UCSD-AML1 (cell line): ENCODE measurements at regions not wholly inside any gene's neighbourhood (a gene's known extent, or its start where the extent isn't known, plus 50 kb on each side); places are given as distances from the start of the nearest gene placed in this dataset.

Source experiments
- DNase-seq: peaks from one replicate; lab custom pipeline; 2025; ENCODE audit not compliant: unreplicated experiment; lab: John Stamatoyannopoulos, UW

DNA sequence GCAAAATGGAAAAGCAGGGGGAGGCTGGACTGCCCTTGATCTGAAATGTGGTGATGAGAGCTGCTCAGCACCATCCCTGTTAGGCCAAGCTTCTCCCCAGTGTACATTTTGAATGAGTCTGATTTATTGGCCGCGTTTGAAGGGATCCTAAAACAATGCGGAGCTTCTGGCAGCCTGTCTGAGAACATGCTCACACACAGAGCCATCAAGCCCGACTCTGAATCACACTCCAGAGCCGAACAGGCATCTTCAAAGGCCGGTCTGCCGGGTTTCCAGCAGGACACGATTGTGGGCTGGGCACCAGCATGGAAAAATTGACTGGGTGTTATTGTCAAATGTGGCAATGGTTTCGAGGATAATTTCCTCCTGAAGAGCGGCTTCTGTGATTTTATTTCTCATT is 235.9 kb downstream of the TFAP2C start:
- no peak for DNase-seq

DNA sequence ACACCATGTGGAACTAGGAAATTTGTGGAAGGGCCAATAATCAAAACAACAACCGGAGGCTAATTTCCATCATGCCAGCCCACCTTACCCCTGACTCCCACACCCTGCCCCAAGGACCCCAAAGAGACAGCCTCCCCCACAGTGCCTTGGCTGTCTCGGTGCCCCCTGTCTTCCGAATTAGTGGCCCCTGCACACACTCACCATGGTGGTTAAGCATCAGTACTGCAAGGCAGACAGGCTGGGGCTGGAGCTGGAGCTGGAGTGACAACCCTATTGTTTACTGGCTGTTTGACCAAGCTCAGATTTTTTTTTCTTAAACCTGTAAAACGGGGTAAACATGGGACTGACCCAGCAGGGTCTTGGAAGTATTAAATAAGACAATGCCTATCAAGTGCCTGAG is 238.0 kb downstream of the TFAP2C start:
- no peak for DNase-seq

DNA sequence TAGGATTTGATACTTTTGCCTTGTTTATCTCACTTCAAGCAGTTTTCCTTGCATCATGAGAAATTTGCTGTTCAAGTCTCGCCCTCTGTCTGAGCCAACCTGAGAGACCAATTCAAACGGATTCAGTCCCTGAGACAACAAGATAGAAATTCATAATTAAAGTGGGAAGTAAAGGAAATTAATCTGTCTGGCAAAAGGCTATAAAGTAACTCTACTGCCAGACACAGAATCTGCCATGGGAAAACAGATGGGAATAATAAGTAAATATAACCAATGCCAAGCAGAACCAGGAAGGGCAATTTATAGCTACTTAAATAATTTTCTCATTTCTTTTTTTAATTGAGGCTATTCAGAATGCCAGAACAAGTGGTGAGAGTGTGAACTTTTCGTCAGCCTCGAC is 239.6 kb downstream of the TFAP2C start:
- no peak for DNase-seq

DNA sequence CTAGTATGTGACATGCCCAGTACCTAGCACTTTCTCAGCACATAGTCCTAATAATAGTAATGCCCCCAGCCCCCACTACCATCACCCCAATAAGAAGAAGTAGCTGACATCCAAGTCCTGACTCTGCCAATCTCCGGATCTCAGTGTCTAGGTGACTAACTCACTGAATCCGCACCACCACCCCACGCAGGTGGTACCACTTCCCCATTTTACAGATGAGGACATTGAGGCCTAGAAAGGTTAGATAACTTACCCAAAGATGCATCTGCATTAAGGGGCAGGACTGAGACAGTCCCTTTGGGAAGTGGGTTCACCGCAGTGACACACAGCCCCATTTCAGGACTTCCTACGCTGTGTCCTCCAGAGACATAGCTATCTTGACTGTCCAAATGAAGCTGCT is 241.2 kb downstream of the TFAP2C start:
- no peak for DNase-seq

DNA sequence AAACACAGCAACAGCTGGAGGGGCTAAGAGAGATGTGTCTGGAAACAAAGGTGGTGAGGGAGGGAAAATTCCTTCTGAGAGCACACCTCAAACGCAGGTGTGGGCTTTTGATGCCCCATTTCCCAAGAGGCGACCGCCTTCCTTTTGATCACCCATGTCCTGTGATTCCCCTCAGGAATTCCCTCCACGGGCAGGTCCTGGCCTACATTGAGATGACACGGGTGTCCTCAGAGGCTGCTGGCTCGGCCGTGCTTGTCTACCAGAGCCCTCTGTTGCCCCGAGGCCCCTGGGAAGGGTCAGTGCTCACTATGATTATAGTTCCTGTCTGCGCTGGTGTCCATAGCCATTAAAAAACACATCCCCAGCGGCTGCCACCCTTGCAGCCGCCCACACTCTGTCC is 242.6 kb downstream of the TFAP2C start:
- DNase-seq: no peak

DNA sequence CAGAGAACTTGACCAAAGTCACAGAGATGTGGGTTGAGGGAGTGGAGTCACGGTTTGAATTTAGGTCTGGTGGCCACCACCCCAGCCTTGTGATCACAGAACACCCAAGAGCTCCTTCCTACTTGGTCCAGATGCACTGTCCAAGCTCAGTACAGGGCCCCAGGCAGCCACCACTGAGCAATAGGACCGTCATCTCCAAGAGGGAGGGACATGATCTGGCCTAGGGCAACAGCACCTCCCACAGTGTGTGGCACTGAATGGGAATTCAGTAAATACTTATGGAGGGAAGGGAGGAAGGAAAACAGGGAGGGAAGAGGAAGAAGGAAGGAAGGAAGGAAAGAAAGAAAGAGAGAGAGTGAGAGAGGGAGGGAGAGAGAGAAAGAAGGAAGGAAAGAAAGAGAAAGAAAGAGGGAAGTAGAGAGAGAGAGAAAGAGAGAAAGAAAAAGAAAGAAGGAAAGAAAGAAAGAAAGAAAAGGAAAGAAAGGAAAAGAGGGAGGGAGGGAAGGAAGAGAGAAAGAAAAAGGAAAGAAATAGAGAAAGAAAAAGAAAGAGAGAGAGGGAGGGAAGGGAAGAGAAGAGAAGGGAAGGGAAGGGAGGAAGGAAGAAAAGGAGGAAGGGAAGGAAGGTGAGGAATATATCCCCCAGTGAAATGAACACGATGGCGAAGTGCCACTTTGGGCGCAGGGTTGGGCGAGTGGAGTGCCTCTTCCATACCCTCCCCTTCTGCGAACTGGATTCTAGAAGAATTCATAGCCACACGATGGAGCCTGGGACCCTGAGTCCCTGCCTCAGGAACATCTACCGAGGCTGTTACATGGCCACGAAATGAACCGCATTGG is 243.7 kb downstream of the TFAP2C start:
- no peak for DNase-seq

DNA sequence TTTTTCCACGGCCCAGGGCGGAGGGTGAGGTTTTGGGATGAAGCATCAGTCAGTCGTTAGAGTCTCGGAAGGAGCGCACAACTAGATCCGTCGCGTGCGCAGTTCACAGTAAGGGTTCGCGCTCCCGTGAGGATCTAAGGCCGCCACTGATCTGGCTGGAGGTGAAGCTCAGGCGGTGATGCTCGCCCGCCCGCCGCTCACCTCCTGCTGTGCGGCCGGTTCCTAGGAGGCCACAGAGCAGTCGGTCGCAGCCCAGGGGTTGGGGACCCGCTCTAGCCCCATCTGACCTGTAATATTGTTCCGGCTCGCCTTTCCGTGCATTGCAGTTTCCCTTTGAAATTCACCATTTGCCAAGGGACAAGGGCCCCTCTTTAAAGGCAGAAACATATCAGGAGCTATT is 244.7 kb downstream of the TFAP2C start:
- no peak for DNase-seq

DNA sequence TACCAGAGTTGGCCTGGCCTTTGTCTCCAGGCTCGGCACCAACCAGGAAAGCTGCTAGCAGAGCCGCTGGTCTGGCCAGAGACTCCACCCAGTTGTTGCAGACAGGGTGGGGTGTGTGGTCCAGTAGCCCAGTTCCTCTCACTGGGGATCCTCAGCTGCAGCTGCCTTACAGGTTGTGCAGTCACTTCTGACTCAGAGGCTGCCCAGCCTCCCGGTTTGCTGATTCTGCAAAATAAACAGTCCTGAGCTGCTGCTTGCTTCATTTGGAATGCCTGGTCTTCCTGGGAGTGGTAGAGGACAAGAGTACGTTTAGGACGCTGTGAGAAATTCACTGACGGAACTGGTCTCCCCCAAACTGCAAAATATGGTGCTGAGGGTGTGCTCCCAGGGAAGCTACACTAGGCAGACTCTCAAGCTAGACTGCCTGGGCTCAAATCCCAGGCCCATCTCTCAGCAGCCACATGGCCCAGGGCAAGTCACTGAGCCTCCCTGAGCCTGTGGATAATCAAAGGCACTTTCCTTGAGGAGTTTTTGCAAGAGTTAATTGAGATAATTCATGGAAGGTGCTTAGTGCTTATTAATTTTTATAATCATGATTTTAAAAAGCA is 246.1 kb downstream of the TFAP2C start:
- no peak for DNase-seq

DNA sequence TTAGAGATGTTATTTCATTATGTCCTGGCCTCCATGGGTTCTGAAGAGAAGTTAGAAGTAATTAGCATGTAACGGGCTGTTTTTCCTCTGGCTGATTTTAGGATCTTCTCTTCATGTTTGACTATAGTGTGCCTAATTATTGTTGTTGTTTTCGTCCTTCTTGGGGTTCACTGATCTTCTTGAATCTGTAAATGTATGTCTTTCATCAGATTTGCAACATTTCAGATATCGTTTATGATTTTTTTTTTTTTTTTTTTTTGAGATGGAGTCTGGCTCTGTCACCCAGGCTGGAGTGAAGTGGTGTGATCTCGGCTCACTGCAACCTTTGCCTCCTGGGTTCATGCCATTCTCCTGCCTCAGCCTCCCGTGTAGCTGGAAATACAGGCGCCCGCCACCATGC is 246.7 kb downstream of the TFAP2C start:
- no peak for DNase-seq

DNA sequence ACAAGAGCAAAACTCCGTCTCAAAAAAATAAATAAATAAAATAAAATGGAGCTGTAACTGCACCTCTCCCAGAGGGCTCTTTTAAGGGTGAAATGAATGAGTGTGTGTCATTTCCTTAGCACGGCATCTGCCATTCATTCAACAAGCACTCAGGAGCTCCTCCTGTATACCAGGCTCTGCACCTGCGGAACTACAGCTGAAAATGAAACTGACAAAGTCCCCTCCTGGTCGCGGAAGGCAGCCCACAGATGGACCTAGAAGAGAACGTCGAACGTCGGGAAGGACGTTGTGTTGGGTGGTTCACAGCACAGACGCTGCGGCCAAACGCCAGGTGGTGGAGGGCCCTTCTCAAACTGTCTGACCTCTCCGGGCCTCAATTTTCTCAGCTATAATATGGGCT is 256.4 kb downstream of the TFAP2C start:
- DNase-seq: no peak

DNA sequence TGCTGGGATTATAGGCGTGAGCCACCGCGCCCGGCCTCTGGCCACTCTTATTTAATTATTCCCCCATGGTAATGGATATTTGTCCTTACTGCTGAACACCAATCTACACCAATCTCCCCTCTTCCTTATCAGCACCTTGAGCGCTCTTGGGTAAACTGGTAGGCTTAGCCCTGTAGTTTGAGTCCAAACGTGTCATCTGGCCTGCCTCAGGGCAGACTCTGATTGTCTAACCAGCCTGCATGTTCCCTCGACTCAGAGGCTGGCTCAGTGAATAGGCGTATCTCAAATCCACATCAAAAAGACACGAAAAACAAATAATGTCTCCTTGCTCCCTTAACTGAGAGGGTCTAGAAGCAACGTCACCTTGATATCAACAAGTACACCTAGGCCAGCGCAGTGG is 260.9 kb downstream of the TFAP2C start:
- DNase-seq: no peak

DNA sequence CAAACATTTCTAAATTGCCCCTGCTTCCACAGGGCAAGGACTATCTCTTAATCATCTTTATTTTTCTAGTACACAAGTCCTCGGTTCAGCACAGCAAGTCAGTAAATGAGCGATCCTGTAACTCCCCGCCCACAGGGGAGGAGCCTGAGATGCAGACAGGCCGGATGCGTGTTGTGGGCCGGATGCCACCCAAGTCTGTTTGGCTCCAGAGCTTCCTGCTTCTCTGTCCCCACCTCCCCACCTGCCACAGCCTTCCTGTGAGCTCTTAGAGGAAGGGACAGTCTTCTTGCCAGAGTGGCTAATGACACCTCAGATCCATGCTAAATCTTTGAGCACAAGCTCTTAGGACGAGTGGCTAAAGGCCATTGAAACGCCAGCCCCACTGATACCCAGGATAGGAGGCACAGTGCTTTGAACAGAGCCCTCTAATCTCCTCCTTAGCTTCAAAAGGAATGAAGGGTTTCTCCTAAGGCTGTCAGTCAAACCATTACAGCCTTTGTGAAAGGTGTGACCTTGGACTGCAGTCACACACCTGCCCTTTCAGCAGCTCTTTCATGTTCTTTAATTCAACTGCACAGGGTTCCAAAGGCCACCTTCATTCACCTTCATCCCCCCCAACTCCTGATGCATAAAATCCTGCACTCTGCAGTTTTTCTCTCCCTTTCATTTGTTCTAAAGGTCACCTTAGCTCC is 264.3 kb downstream of the TFAP2C start:
- DNase-seq: peak; percentile 86

DNA sequence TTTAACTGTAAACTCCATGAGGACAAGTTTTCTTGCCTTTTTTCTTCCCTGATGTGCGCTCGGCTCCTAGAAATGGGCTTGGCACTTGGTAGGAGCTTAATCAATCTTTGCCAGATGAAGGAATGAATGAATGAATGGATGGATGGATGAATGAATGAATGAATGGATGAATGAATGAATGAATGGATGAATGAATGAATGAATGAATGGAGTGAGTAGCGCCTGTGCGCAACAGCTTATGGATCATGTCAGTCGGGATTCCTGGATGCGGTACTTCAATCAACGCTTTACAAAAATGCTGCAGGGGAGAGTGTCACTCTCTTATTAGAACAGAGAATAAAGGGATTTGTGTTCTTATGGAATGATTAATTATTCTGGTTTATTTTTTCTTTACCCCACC is 267.3 kb downstream of the TFAP2C start:
- DNase-seq: no peak

DNA sequence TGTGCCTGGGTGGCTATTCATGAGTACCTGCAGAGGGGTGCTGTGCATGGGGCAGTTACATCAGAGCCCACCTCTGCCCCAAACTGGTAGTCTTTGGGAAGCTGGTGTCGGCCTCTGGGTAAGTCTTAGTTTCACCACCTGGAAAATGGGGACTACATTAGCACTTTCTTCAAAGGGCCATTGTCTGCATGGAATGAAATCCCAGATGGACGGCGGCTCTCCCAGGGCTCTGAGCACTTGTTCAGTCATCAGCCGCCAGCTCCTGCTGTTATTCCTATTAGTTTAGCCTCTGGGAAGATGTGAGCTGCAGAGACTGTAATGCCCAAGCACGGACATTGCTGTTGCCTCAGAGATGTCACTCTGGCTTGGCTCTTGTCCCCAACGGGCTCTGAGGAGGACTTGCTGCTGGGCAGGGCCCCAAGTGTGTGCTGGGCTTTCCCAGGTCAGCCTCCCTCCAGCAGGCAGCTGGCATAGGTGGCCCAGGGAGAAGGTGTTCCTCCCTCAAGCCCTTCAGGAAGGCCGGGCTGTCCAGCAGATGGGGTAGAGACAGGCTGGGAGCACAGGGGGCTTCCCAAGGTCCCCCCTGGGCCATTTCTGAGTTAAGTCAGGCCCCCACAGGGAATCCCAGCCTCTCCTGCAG is 268.3 kb downstream of the TFAP2C start:
- no peak for DNase-seq

DNA sequence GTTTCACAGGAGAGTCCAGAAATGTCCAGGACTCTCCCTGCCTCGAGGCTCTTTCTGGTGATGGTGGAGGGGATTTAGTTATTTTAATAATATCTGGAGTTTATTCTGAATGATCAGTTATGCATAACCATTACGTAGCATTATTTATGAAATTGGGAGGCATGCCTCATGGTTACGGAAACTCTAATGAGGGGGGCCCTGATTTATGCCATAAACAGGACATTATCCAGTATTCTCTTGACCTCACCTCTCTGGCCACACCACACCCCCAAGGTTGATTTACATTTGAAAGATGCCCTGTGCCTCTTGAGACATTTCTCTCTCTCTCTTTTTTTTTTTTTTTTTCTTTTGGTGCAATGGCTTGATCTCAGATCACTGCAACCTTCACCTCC is 268.8 kb downstream of the TFAP2C start:
- no peak for DNase-seq

DNA sequence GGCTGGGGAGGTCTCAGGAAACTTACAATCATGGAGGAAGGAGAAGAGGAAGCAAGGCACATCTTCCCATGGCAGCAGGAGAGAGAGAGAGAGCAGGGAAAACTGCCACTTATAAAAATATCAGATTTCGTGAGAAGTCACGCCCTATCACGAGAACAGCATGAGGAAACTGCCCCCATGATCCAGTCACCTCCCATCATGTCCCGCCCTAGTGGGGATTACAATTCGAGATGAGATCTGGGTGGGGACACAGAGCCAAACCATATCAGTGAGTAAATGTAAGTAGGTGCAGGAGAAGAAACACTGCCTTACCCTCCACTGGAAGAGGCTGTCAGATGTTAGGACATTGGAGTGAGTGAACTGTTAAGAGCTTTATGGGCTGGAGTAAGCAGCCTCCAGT is 270.4 kb downstream of the TFAP2C start:
- no peak for DNase-seq

DNA sequence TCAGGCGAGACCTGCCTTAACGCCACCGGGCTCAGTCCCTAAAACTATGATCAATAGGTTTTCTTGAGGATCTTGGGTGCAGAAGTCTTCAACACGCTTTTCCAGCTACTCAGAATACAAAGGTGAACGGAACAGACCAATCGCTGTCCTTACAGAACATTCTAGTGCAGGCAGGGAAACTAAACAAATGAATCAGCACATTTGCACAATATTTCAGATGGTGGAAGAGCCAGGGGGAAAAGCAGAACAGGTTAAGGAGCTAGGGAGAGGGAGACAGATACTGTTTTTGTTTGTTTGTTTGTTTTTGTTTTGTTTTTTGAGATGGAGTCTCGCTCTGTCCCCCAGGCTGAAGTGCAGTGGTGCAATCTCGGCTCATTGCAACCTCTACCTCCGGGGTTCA is 271.1 kb downstream of the TFAP2C start:
- DNase-seq: no peak

DNA sequence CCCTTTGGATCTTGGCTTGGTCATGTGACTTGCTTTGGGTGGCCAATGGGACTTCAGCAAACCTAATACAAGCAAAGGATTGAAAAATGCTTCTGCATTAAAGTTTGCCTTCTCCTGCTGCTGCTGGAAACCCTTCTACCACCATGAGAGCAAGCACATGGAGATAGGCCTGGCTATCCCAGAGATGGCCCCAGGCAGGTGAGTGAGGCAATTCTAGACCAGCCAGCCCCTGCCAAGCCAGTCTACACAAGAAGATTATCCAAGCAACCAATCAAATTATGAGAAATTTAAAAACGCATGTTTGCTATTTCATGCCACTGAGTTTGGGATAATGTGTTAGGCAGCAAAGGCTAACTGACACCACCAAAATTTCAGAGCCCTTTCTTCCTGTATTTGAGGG is 274.3 kb downstream of the TFAP2C start:
- DNase-seq: no peak

DNA sequence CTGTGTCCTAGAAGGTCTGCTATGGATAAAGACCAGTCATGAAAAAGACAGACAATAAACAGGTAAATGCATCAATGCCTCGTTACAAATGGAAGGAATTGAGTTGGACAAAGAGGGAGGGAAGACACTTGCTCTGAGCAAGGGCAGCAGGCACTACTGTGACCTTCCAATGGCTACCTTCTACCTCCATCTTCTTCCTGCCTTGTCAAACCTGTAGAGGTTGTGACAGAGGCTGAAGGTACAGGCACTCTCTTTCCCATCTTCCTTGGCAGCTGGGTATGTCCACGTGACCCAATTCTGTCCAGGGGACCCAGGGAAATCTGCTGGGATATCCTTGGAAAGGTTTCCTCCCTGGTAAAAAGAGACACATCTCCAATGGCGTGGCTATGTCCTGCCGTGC is 274.8 kb downstream of the TFAP2C start:
- no peak for DNase-seq

DNA sequence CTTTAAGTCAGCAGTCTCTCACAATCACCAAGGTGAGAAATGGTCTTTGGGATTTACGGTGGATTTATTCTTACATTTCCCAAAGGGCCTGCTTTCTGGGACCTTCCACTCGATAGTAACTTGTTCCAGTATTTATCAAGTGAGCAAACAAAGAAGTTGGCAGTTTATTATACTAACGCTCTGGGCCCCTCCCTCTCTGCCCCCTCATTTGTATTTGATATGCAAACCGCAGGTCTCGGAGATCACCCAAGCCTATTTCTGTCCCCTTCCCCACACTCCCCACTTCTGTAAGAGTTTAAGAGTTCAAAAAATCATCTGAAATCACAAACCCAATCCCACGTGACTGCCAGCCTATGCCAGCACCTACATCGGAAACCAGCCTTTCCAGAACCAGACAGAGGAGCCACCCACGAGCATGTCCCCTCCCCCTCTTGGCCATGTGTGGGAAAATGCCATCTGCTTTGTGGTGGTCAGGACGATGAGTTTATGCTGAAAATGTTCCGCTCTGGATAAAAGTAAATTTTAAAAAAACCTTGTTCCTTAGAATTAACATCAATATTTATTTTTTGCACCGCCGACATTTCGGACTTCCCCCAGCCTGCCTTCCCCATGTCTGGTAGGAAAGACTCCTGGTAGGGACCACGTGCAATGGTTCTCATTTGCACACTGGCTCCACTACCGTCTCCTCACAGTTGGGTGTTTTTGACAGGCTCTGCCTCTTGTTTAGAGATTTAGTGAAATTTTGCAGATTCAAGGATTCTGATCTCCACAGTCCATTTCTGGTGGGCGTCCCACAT is 281.0 kb downstream of the TFAP2C start:
- no peak for DNase-seq

DNA sequence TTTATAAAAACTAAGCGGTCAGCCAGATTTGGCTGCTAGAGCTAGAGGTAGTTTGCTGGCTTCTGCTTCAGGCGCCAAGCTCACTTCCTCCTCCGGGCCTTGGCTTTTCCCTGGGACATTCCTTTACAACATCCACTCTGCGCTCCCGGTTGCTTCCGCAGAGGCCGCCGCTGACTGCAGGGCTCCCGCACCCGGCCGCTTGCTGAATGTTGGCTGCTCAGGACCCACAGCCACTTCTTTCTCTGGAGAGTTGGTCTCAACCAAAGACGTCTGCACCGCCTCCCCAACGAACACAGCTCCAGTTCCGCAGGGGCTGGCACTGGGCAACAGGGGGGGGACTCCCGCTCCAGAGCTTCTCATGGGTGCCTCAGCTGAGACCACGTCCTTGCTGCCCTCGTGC is 282.8 kb downstream of the TFAP2C start:
- DNase-seq: no peak
